GM12878 (cell line): ENCODE measurements at regions not wholly inside any gene's neighbourhood (a gene's known extent, or its start where the extent isn't known, plus 50 kb on each side); places are given as distances from the start of the nearest gene placed in this dataset.
"Not testable (repeated sequence)": the region's sequence is repeated elsewhere in the genome, so short reads cannot be mapped to it uniquely, and the experiment has no call there.

Experiments used
- CHD4 ChIP-seq: fragments of 200-600 bp; sonication (generic); IDR thresholded peaks from 2 replicates; pipeline ENCODE4 v1.6.1; 2016; ENCODE audit warnings: mild to moderate bottlenecking
- CTCF ChIP-seq, 3 experiments: IDR thresholded peaks in 2 of 3; conservative IDR thresholded peaks in 1 of 3; 2 replicates each; pipeline ENCODE4 v1.5.1; 2011; ENCODE audit warnings: low read depth in 3 of 3, low read length in 3 of 3, mild to moderate bottlenecking in 3 of 3, control low read depth in 2 of 3, moderate library complexity in 2 of 3, inconsistent platforms in 1 of 3, mixed read lengths in 1 of 3; ENCODE audit not compliant: control insufficient read depth in 2 of 3, insufficient read depth in 1 of 3; ENCODE audit errors: extremely low read depth in 1 of 3
- DPF2 ChIP-seq: fragments of 450-650 bp; IDR thresholded peaks from 2 replicates; pipeline ENCODE4 v1.6.1; 2017; ENCODE audit warnings: mild to moderate bottlenecking
- ETV6 ChIP-seq, 2 experiments: fragments of 450-650 bp in 1 of 2; IDR thresholded peaks in 1 of 2; conservative IDR thresholded peaks in 1 of 2; 2 replicates each; pipeline ENCODE4 v1.6.1; 2014; ENCODE audit warnings: antibody characterized with exemption in 1 of 2, borderline replicate concordance in 1 of 2, low read depth in 1 of 2, mild to moderate bottlenecking in 1 of 2, moderate library complexity in 1 of 2
- EZH2 ChIP-seq: IDR thresholded peaks from 2 replicates; pipeline ENCODE4 v1.6.1; 2012; ENCODE audit warnings: low read depth, mild to moderate bottlenecking, control low read depth, inconsistent platforms, low read length, borderline replicate concordance; ENCODE audit not compliant: control insufficient read depth
- MEF2A ChIP-seq: IDR thresholded peaks from 2 replicates; pipeline ENCODE4 v1.6.1; 2011; ENCODE audit warnings: low read depth, mild to moderate bottlenecking, low read length, moderate library complexity; ENCODE audit not compliant: insufficient read depth
- PBX3 ChIP-seq: IDR thresholded peaks from 2 replicates; pipeline ENCODE4 v1.6.1; 2011; ENCODE audit warnings: mild to moderate bottlenecking, low read depth, low read length, moderate library complexity; ENCODE audit not compliant: insufficient replicate concordance
- USF1 ChIP-seq: IDR thresholded peaks from 2 replicates; pipeline ENCODE4 v1.6.1; 2011; ENCODE audit warnings: borderline replicate concordance, low read depth, mild to moderate bottlenecking, moderate library complexity, mixed read lengths, low read length; ENCODE audit not compliant: insufficient read depth; ENCODE audit errors: extremely low read length
- YY1 ChIP-seq: IDR thresholded peaks from 2 replicates; pipeline ENCODE4 v1.6.1; 2011; ENCODE audit warnings: low read depth, mild to moderate bottlenecking, low read length

- TF ChIP-seq CHD4; DPF2; ETV6 (conservative IDR thresholded peaks at IDR 0.05 in 1 of 2, IDR thresholded peaks at IDR 0.05 in 1 of 2; ENCODE audit: borderline replicate concordance in 1 of 2, low read depth in 1 of 2); PBX3; MEF2A; EZH2; USF1; YY1; CTCF (IDR thresholded peaks at IDR 0.05 in 2 of 3, conservative IDR thresholded peaks at IDR 0.05 in 1 of 3; ENCODE audit: control insufficient read depth in 2 of 3, extremely low read depth in 1 of 3, insufficient read depth in 1 of 3, low read depth in 3 of 3, low read length in 3 of 3): not testable (repeated sequence)
Measured at GRCh38 chr18:2247101-2247500, 324.2 kb downstream of the METTL4 start.
